ENCODE measurements at regions not wholly inside any gene's neighbourhood (a gene's known extent, or its start where the extent isn't known, plus 50 kb on each side); places are given as distances from the start of the nearest gene placed in this dataset.

GRCh38 chr4:126563389-126563788 lies 1069.4 kb upstream of the INTU start:
- no peak overlapping the region for H3K4me3 Mint-ChIP-seq
- H3K4me1 Mint-ChIP-seq: no peaks in the 10 kb centered on the region
- no peaks in the 10 kb centered on the region for H3K36me3 Mint-ChIP-seq
- DNase-seq: no peak
- peaks cover 1 to 4% of the 10 kb centered on the region in 2 donors for H3K9me3 Mint-ChIP-seq
- ATAC-seq (replicated peaks): no peak
- H3K27ac Mint-ChIP-seq: no peak overlapping the region
- H3K27me3 Mint-ChIP-seq: no peaks in the 10 kb centered on the region

GRCh38 chr4:126564283-126564854 lies 1068.4 kb upstream of the INTU start:
- H3K27me3 Mint-ChIP-seq: no peaks in the 10 kb centered on the region
- H3K4me3 Mint-ChIP-seq: no peak overlapping the region
- H3K4me1 Mint-ChIP-seq: no peaks in the 10 kb centered on the region
- ATAC-seq (replicated peaks) (no peak), DNase-seq (no peak)
- H3K27ac Mint-ChIP-seq: no peak overlapping the region
- H3K36me3 Mint-ChIP-seq: no peaks in the 10 kb centered on the region
- H3K9me3 Mint-ChIP-seq: peaks cover 5 to 7% of the 10 kb centered on the region in 2 donors

GRCh38 chr4:126568652-126569570 lies 1063.8 kb upstream of the INTU start:
- Mint-ChIP-seq H3K36me3 (no peaks in the 10 kb centered on the region), H3K4me1 (no peaks in the 10 kb centered on the region), H3K27me3 (no peaks in the 10 kb centered on the region), H3K27ac (no peak overlapping the region), H3K9me3 (peaks cover 3 to 4% of the 10 kb centered on the region in 2 donors), H3K4me3 (no peak overlapping the region)
- DNase-seq (no peak), ATAC-seq (replicated peaks) (no peak)

GRCh38 chr4:126572264-126572663 lies 1060.5 kb upstream of the INTU start:
- Mint-ChIP-seq H3K9me3 (peaks cover 3 to 4% of the 10 kb centered on the region in 2 donors), H3K27me3 (no peaks in the 10 kb centered on the region), H3K4me3 (no peak overlapping the region), H3K4me1 (no peaks in the 10 kb centered on the region), H3K27ac (no peak overlapping the region), H3K36me3 (no peaks in the 10 kb centered on the region)
- no peak for DNase-seq
- no peak for ATAC-seq (replicated peaks)

GRCh38 chr4:126582737-126583136 lies 1050.0 kb upstream of the INTU start:
- Mint-ChIP-seq H3K4me1 (no peaks in the 10 kb centered on the region), H3K9me3 (peaks cover 4 to 12% of the 10 kb centered on the region in 2 donors), H3K27me3 (no peaks in the 10 kb centered on the region), H3K36me3 (no peaks in the 10 kb centered on the region), H3K4me3 (no peak overlapping the region), H3K27ac (no peak overlapping the region)
- ATAC-seq (replicated peaks) (no peak), DNase-seq (no peak)

GRCh38 chr4:126583509-126583908 lies 1049.2 kb upstream of the INTU start:
- Mint-ChIP-seq H3K27ac (no peak overlapping the region), H3K36me3 (no peaks in the 10 kb centered on the region), H3K9me3 (peaks cover 4 to 12% of the 10 kb centered on the region in 2 donors), H3K27me3 (no peaks in the 10 kb centered on the region), H3K4me3 (no peak overlapping the region), H3K4me1 (no peaks in the 10 kb centered on the region)
- no peak for DNase-seq
- no peak for ATAC-seq (replicated peaks)

- H3K27ac Mint-ChIP-seq: no peak overlapping the region
- H3K27me3 Mint-ChIP-seq: no peaks in the 10 kb centered on the region
- H3K9me3 Mint-ChIP-seq: peaks cover 2 to 7% of the 10 kb centered on the region in 2 donors
- ATAC-seq (replicated peaks) (no peak), DNase-seq (no peak)
- no peaks in the 10 kb centered on the region for H3K4me1 Mint-ChIP-seq
- no peak overlapping the region for H3K4me3 Mint-ChIP-seq
- H3K36me3 Mint-ChIP-seq: no peaks in the 10 kb centered on the region
These were observed 1041.2 kb upstream of the INTU start for GRCh38 chr4:126591583-126591982.

GRCh38 chr4:126592088-126592487 lies 1040.7 kb upstream of the INTU start:
- DNase-seq (no peak), ATAC-seq (replicated peaks) (no peak)
- peaks cover 2 to 7% of the 10 kb centered on the region in 2 donors for H3K9me3 Mint-ChIP-seq
- H3K4me3 Mint-ChIP-seq: no peak overlapping the region
- H3K36me3 Mint-ChIP-seq: no peaks in the 10 kb centered on the region
- H3K27me3 Mint-ChIP-seq: no peaks in the 10 kb centered on the region
- no peak overlapping the region for H3K27ac Mint-ChIP-seq
- no peaks in the 10 kb centered on the region for H3K4me1 Mint-ChIP-seq

- Mint-ChIP-seq H3K36me3 (no peaks in the 10 kb centered on the region), H3K27me3 (no peaks in the 10 kb centered on the region), H3K4me1 (no peaks in the 10 kb centered on the region), H3K4me3 (no peak overlapping the region), H3K27ac (no peak overlapping the region), H3K9me3 (peaks cover 2 to 7% of the 10 kb centered on the region in 2 donors)
- DNase-seq (no peak), ATAC-seq (replicated peaks) (no peak)
These were observed 1039.1 kb upstream of the INTU start for GRCh38 chr4:126593626-126594025.

- no peak overlapping the region for H3K27ac Mint-ChIP-seq
- no peaks in the 10 kb centered on the region for H3K27me3 Mint-ChIP-seq
- no peaks in the 10 kb centered on the region for H3K36me3 Mint-ChIP-seq
- no peak for DNase-seq
- H3K9me3 Mint-ChIP-seq: peaks cover 2 to 4% of the 10 kb centered on the region in 2 donors
- no peak for ATAC-seq (replicated peaks)
- no peaks in the 10 kb centered on the region for H3K4me1 Mint-ChIP-seq
- H3K4me3 Mint-ChIP-seq: no peak overlapping the region
These were observed 1037.1 kb upstream of the INTU start for GRCh38 chr4:126595643-126596042.

- Mint-ChIP-seq H3K4me1 (no peaks in the 10 kb centered on the region), H3K27me3 (no peaks in the 10 kb centered on the region), H3K27ac (no peak overlapping the region), H3K36me3 (no peaks in the 10 kb centered on the region), H3K4me3 (no peak overlapping the region), H3K9me3 (no peaks in the 10 kb centered on the region)
- no peak for DNase-seq
- no peak for ATAC-seq (replicated peaks)
These were observed 1033.0 kb upstream of the INTU start for GRCh38 chr4:126599746-126600145.

- Mint-ChIP-seq H3K27me3 (no peaks in the 10 kb centered on the region), H3K9me3 (no peaks in the 10 kb centered on the region), H3K4me1 (no peaks in the 10 kb centered on the region), H3K4me3 (no peak overlapping the region), H3K27ac (no peak overlapping the region), H3K36me3 (no peaks in the 10 kb centered on the region)
- DNase-seq (no peak), ATAC-seq (replicated peaks) (no peak)
These were observed 1029.5 kb upstream of the INTU start for GRCh38 chr4:126603210-126603609.

- DNase-seq (no peak), ATAC-seq (replicated peaks) (no peak)
- Mint-ChIP-seq H3K9me3 (no peaks in the 10 kb centered on the region), H3K27ac (no peak overlapping the region), H3K4me1 (no peaks in the 10 kb centered on the region), H3K27me3 (no peaks in the 10 kb centered on the region), H3K36me3 (no peaks in the 10 kb centered on the region), H3K4me3 (no peak overlapping the region)
These were observed 1028.9 kb upstream of the INTU start for GRCh38 chr4:126603825-126604224.

GRCh38 chr4:126604268-126604867 lies 1028.4 kb upstream of the INTU start:
- Mint-ChIP-seq H3K4me1 (no peaks in the 10 kb centered on the region), H3K27me3 (no peaks in the 10 kb centered on the region), H3K4me3 (no peak overlapping the region), H3K27ac (no peak overlapping the region), H3K9me3 (no peaks in the 10 kb centered on the region), H3K36me3 (no peaks in the 10 kb centered on the region)
- no peak for DNase-seq
- ATAC-seq (replicated peaks): peak in 1 of 2 donors; percentile 41

GRCh38 chr4:126610933-126611332 lies 1021.8 kb upstream of the INTU start:
- Mint-ChIP-seq H3K9me3 (no peaks in the 10 kb centered on the region), H3K27ac (no peak overlapping the region), H3K4me3 (no peak overlapping the region), H3K36me3 (no peaks in the 10 kb centered on the region), H3K27me3 (no peaks in the 10 kb centered on the region), H3K4me1 (no peaks in the 10 kb centered on the region)
- DNase-seq: no peak
- no peak for ATAC-seq (replicated peaks)
